GM06990 (cell line): ENCODE measurements at regions not wholly inside any gene's neighbourhood (a gene's known extent, or its start where the extent isn't known, plus 50 kb on each side); places are given as distances from the start of the nearest gene placed in this dataset.

Experiments used
- DNase-seq: peaks from one replicate; pipeline ENCODE4 v3.0.0-alpha.2; 2011; ENCODE audit not compliant: insufficient read length; ENCODE audit errors: extremely low read depth
- H3K27me3 ChIP-seq: replicated peaks from 2 replicates; pipeline ENCODE4 v1.6.0; 2011; ENCODE audit warnings: low read length; ENCODE audit not compliant: control insufficient read depth, insufficient read depth
- H3K36me3 ChIP-seq: 2 replicates; pipeline ENCODE4 v1.5.1; 2011; ENCODE audit warnings: low read length; ENCODE audit not compliant: control insufficient read depth, insufficient read depth
- H3K4me3 ChIP-seq: replicated peaks from 2 replicates; pipeline ENCODE4 v1.5.1; 2011; ENCODE audit warnings: low read depth, mild to moderate bottlenecking, control low read depth, low read length
- CTCF ChIP-seq: IDR thresholded peaks from 2 replicates; pipeline ENCODE4 v1.5.1; 2011; ENCODE audit warnings: low read length, control low read depth, mild to moderate bottlenecking, inconsistent platforms; ENCODE audit not compliant: insufficient read depth, poor library complexity, severe bottlenecking

GRCh38 chr2:211144974-211145665, 588.7 kb downstream of the CPS1 start:
- Histone ChIP-seq H3K4me3 (no peak overlapping the region), H3K27me3 (no peaks in the 10 kb centered on the region), H3K36me3 (no peaks in the 10 kb centered on the region)
- TF ChIP-seq CTCF, result no peak
- no peak for DNase-seq

GRCh38 chr2:211149731-211150130, 593.3 kb downstream of the CPS1 start:
- no peak overlapping the region for H3K4me3 ChIP-seq
- TF ChIP-seq CTCF, result no peak
- DNase-seq, result no peak
- no peaks in the 10 kb centered on the region for H3K27me3 ChIP-seq
- H3K36me3 ChIP-seq, result no peaks in the 10 kb centered on the region

GRCh38 chr2:211157211-211157610, 600.8 kb downstream of the CPS1 start:
- Histone ChIP-seq H3K27me3 (no peaks in the 10 kb centered on the region), H3K4me3 (no peak overlapping the region), H3K36me3 (no peaks in the 10 kb centered on the region)
- TF ChIP-seq CTCF, result no peak
- DNase-seq, result no peak

GRCh38 chr2:211157856-211158463, 601.6 kb downstream of the CPS1 start:
- Histone ChIP-seq H3K4me3 (no peak overlapping the region), H3K36me3 (no peaks in the 10 kb centered on the region), H3K27me3 (no peaks in the 10 kb centered on the region)
- peak; percentile 82 for TF ChIP-seq CTCF
- peak; percentile 3 for DNase-seq

GRCh38 chr2:211159972-211160371, 603.6 kb downstream of the CPS1 start:
- DNase-seq, result no peak
- no peak for TF ChIP-seq CTCF
- H3K4me3 ChIP-seq, result no peak overlapping the region
- no peaks in the 10 kb centered on the region for H3K36me3 ChIP-seq
- H3K27me3 ChIP-seq, result no peaks in the 10 kb centered on the region

- no peaks in the 10 kb centered on the region for H3K27me3 ChIP-seq
These were observed 604.8 kb downstream of the CPS1 start for GRCh38 chr2:211161236-211161635.

More at GRCh38 chr2:211161236-211161635, 604.8 kb downstream of the CPS1 start:
- Histone ChIP-seq H3K36me3 (no peaks in the 10 kb centered on the region), H3K4me3 (no peak overlapping the region)
- DNase-seq, result no peak
- no peak for TF ChIP-seq CTCF
